ENCODE measurements at regions not wholly inside any gene's neighbourhood (a gene's known extent, or its start where the extent isn't known, plus 50 kb on each side); places are given as distances from the start of the nearest gene placed in this dataset.

DNA sequence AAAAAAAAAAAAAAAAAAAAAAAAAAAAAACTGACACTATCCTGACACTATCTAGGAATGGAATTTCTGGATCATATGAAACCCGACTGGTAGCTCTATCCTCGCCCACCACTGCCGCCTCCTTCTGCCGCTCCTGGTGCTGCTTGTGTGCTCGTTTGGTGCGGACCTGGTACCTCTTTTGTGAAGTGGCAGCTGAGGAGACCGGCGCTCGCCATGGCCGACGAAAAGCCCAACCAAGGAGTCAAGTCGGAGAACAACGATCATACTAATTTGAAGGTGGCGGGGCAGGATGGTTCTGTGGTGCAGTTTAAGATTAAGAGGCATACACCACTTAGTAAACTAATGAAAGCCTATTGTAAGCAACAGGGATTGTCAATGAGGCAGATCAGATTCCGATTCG, 130.6 kb downstream of the SEPTIN14 start:
- TF ChIP-seq POLR2A (IDR thresholded peaks at IDR 0.05) (no peak), CTCF (IDR thresholded peaks at IDR 0.05) (no peak)

Data from uterus (tissue), 2 donors.